HL-60 (cell line): ENCODE measurements at regions not wholly inside any gene's neighbourhood (a gene's known extent, or its start where the extent isn't known, plus 50 kb on each side); places are given as distances from the start of the nearest gene placed in this dataset.

Source experiments
- CTCF ChIP-seq: IDR thresholded peaks from one replicate; pipeline ENCODE4 v1.5.1; 2011; ENCODE audit warnings: low read length, control low read depth, inconsistent platforms; ENCODE audit not compliant: insufficient read depth
- GABPA ChIP-seq: IDR thresholded peaks from 2 replicates; pipeline ENCODE4 v1.6.1; 2012; ENCODE audit warnings: low read depth
- POLR2AphosphoS5 ChIP-seq: IDR thresholded peaks from 2 replicates; pipeline ENCODE4 v1.6.1; 2012; ENCODE audit warnings: low read depth

GRCh38 chr6:66199171-66199570, 492.1 kb upstream of the EYS start:
- TF ChIP-seq POLR2AphosphoS5 (no peak), CTCF (no peak), GABPA (no peak)
